ENCODE measurements at regions not wholly inside any gene's neighbourhood (a gene's known extent, or its start where the extent isn't known, plus 50 kb on each side); places are given as distances from the start of the nearest gene placed in this dataset.
"Not testable (repeated sequence)": the region's sequence is repeated elsewhere in the genome, so short reads cannot be mapped to it uniquely, and the experiment has no call there.

DNA sequence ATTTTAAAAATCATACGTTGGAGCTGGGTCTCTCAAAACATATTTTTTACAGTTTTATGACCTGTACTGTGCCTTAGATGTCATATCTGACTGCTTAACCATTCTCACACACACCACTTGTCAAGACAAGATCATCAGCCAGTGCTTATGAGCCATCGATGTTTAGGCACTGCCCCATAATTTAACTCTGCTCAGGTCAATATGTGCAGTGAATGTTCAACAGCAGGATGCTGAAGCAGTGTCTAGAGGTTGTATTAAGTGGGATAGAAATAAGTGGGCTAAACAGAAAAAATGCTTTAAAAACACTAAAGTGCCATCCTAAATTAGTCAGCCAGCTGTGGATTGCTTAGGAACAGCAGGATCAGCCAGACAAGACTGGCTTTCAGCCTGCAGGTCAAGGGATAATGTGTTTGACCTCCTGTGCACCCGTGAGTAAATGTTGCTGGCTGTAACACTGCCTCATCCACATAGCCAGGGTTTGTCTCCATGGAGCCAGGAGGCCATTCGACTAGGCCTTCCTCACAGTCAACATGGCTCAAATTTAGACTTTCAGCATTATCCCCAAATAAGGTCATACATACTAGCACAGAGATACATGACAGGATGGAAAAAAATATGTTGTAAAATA is 139.0 kb upstream of the NXPH2 start:
- no peak for DNase-seq

DNA sequence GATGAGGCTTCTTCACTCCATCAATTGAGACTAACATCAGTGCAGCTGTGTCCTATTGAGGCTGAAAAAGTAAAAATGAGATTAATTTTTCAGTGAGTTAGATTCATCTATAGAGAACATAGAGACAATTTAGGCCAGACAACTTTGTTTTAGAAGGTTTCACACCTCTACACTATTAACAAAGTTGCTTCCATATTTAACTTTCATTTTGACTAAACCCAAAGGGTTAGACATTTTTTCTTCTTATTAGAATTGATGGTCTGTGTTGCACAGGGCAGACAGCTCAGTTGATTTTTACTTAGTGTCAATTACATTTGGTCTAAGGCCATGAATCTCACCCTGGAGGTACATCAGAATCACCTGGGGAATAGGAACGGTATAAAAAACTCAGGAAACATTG is 130.2 kb upstream of the NXPH2 start:
- DNase-seq = no peak

DNA sequence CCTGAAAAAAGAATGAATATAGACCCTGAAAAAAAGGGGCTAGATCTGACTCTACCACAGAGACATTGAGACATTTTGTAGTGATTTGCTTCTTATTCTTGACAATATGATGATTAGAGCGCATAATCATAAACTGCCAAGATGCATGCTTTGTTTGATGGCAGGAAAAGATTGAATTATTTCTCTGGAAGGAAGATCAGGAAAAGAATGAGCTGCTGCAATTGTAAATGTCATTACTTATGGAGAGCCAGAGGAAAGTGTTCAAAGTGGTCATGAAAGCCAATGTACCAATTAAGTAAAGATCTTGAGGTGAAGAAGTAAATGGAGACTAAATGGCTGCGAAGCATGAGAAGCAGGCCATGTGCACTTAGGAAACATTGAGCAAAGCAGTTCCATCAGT is 126.4 kb upstream of the NXPH2 start:
- DNase-seq = no peak

DNA sequence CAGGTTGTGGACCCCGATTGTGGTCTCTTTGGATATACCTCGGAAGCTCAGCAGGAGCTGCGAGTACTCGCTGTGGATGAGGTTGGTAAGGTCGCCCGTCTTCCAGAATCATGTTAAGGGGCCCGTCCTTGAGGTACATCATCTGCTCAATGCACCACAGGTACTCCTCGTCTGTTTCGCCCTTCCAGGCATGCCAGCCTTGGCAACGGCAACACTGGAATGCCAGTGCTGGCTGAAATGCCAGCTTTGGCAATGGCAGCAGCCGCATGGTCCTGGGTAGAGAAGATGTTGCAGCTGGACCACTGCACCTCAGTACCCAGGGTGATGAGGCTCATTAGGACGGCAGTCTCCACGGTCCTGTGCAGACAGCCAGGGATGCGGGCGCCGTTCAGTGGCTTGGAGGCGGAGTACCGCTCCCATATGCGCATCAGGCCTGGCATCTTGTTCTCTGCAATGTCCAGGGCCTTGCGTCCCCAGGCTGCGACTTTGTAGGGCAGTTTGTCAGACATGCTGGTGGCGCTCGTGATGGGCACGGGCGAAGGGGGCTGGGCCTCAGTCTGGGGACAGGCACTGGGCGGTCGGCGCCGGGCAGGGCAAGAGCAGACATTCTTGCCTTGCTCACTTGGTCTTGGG is 122.2 kb upstream of the NXPH2 start:
- DNase-seq = no peak

DNA sequence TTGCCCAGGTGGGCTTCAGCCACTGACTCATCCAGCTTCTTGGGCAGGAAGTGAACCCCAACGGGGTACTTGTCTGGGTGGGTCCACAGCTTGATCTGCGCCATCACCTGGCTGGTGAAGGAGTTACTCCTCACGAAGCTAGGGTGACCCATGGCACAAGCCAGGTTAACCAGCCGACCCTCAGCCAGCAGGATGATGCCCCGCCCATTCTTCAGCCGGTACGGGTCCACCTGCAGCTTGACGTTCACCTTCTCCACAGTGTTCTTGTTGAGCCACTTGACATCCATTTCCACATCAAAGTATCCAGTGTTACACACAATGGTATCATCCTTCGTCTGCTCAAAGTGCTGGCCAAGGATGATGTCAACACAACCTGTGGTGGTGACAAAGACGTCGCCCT is 121.3 kb upstream of the NXPH2 start:
- DNase-seq = no peak

DNA sequence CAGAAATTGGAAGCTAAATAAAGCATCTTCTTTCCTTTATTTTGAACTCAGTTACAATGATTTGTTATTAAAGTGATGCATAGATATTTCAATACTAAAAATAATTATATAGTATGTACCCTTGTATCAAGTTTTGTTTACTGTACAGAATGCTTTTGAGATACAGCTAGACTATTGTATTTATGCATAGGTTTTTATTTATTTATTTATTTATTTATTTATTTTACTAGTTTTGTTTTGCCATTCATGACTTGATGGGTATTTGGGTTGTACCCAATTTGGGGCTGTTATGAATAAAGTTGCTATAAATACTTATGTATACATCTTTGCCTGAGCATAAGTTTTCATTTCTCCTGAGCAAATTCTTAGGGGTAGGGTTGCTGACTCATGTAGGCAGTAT is 118.7 kb upstream of the NXPH2 start:
- no peak for DNase-seq

DNA sequence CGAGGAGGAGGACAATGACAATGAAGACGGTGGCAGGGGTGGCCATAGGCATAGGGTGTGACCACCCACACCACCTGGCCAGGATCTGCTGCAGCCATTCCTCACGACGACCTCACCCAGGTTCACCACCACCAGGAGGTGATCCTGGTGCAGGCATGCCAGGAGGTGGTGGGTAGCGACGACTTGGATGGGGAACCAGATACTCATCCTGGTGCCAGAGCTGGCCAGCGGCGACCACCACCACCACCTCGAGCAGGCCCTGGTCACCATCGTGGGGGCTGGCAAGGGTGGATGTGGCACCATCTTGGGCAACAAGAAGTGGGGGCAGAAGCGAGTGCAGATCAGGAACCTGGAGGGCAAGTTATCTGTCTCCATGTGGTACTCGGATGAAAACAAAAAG is 117.1 kb upstream of the NXPH2 start:
- DNase-seq = no peak

DNA sequence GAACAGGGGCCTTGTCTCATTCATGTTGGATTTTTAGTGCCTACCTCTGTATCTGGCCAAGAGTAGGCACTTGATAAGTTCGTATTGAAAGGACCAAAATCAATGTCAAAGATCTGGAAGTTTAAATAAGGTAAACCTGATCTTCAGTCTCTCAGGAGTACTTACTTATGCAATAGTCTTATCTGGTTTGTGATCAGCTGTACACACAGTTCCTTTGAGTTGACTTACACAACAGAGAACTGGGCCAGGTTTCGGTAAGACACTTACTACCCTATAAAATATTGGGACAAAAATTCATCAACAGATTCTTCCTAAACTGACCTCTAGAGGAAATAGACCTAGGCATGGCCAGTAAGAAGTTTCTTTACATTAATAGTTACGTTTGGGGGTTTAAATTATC is 113.6 kb upstream of the NXPH2 start:
- no peak for DNase-seq

DNA sequence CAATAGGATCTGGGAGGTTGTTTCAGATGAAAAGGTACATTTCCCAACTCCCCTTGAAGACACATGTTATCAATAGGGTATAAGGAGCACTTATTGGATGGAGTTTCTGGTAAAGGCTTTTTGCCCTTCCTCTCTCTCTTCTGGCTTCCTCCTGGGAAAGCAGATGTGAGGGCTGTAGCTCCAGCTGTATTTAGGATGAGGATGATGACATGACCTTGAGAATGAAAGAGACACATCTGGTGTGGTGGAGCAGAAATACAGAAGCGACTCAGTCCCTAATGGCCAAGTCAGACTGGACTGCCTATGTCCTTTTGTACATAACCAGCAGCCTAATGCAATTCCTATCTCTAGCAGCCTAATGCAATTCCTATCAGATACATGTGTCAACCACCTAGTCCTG is 100.9 kb upstream of the NXPH2 start:
- no peak for DNase-seq

DNA sequence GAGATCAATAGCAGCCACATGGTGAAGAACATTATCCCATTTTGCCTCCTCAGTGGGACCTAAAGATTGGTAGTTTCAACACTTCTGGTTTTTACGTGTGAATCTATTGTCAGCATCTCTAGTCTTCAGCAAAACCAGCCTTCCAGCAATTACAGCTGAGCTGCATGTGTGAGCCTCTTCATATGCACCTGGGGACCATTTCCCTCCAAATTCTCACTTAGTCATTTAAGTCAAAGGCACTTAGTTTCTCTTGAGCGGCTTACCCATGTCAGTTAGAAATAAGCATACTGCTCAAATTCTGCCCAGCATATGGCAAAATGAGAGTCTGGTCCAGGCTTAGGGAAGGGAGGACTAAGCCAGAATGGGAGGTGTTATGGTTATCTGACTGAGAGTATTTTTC is 99.7 kb upstream of the NXPH2 start:
- no peak for DNase-seq

DNA sequence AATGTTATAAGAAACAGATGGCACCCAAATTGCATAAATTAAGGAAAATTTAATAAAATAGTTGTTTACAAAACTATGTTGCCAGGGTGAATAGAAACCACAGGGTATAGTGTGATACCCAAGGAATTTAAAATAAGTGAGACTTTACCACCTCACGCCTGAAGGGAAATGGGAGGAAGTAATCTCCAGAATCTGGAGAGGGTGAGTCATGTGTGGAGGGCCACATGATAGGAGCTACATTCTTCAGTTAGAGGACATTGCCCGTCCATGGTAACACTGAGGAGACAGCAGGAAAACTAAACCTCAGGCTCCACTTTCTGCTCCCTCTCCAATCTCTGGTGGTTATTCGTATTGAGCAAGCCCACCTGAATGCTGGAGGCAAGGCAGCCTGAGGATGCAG is 97.2 kb upstream of the NXPH2 start:
- no peak for DNase-seq

DNA sequence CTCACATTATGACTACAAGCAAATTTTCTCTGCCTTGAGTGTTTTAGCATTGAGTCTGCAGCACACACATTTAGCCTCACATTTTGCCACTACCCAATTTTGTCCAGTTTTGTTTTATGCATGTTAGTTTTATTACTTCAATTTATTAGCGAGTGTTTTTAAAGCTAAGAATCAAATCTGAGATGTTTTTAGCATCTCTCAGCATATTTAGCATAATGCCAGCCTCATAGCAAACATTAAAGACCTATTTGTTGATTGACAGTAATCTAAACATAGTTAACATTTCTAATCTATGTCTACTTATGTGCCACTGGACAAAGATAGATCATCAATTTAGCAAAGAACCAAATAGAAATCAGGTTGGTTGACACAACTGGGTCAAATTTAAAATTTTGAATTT is 94.1 kb upstream of the NXPH2 start:
- no peak for DNase-seq

DNA sequence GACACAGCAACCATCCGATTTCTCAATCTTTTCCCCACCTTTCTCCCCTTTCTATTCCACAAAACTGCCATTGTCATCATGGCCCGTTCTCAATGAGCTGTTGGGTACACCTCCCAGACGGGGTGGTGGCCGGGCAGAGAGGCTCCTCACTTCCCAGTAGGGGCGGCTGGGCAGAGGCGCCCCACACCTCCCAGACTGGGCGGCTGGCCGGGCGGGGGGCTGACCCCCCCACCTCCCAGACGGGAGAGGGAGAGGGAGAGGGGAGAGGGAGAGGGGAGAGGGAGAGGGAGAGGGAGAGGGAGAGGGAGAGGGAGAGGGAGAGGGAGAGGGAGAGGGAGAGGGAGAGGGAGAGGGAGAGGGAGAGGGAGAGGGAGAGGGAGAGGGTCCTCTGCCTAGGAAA is 91.9 kb upstream of the NXPH2 start:
- DNase-seq = not testable (repeated sequence)

DNA sequence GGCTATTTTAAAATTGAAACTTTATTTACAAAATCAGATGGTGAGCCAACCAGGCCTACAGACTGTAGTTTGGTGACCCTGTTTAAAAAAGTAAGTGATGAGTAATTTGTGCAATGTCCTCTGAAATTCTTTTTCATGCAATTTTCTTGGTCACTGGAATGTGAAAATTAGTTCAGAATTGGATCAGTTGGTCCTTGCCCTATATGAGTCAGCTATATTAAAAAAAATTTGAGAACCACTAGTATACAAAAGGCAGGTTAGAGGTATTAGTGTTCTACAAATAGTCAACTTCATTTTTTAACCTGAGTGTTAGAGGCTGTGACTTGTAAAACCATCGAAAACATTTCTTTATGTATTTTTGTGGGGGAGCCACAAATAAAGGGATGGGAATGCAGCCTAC is 91.1 kb upstream of the NXPH2 start:
- DNase-seq = no peak

DNA sequence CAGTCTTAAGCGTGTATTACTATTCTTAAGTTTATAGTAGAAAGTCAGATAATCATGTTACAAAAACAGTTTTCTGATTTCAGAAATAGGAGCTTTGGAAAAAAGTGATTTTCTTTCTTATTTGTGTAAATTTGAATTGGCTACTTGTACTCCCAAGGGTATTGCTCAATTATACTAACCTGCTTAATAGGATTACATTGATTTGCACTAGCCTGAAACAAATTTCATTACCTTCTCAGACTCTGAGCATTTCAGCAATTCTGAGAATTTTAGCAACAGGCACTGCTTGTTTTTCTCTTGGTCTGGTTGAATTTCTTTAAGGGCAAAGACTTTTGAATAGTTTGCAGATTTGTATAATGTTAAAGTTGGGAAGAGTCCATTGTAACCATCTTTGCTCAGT is 87.2 kb upstream of the NXPH2 start:
- DNase-seq = no peak

DNA sequence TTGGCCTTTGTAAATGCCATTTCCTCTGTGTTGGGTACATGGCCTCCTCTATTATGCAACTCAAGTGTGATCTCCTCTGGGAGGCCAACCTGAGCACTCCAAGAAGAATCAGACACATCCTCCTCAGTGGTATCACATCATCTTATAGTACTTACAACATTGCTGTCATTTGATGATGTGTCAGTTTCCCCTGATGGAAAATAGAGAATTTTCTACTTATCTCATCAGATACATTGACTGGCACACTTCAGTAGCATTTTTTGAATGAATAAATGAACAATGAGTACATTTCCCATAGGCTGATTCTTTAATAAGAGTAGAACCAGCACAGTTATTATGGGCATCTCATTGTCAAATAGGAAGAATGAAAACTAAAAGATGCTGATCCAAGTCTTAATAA is 86.6 kb upstream of the NXPH2 start:
- no peak for DNase-seq

DNA sequence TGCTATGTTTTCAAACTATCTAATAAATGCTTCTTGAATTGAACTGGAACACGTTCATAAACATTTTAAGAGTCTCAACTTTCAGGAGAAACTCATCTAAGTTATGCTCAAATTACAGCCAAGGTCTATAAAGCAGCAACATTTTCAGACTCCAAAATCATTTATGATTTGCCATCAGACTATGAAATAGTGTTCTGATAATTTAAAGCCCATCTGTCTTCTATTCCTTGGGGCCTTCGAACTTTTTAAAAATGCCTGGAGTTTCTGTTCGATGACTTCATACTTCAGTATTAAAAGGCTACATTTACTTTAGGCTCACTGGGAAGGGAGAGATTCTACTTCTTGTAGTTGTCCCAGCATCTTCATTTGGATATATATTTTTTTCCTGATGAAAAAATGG is 73.6 kb upstream of the NXPH2 start:
- peak; percentile 14 for DNase-seq

DNA sequence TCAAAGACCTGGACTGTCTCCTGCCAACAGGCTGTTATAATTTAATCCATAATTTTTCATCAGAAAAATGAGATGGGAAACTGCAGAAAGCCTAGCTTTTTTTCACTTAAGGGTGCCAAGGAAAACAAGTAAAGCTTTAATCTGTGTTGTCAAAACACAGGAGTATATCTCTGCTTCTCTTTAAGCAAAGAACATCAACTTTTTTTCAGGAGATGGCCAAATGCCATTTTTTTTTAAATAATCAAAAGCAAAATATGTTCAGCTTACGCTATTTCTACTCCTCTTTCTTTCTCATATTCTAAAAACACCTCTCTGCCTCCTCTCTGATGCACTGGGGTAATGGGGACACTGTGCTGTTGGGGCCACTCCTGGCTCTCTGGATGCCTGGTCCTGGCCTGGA is 73.1 kb upstream of the NXPH2 start:
- no peak for DNase-seq

DNA sequence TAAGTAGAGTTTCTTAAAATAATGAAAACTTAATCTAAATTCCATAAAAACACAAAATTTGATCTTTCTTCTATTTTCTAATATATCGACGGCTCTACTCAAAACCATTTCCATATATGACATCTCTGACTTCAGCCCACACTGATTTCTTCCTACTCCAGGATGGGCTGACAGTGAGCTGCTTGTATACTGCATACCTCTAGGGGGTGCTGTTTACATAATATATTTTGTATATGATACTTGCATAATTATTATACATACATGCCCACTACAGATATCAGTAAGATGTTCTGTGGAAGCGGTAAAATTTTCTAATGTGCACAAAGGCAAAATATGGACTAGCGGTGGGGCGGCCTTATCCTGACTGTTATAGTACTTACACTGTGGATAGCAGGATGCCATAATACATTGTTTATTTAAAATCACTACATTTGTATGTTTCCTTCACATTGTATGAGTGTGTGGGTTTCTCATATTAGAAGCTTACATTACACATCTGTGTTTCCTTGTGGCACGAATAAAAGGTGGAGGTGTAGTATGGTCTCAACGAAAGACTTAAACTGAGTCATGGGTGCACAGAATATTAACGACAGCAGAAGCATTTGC is 66.1 kb upstream of the NXPH2 start:
- peak; percentile 10 for DNase-seq

DNA sequence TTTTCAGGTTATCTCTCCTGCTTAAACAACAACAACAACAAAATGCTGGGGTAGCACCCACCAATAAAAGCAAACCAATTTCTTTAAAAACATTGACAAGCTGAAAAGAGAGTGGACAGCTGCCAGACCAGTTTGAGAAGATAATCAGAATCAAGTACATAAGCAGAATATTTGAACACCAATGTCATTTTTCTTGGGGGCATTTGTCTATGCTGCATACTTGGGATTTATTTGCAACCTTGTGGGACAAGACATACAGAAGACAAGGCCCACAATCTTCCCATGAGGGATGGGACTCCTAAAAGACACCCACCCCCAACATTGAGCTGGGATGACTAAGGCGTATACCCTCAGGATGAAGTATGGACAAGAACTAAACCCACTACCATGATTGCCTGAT is 62.2 kb upstream of the NXPH2 start:
- no peak for DNase-seq

DNA sequence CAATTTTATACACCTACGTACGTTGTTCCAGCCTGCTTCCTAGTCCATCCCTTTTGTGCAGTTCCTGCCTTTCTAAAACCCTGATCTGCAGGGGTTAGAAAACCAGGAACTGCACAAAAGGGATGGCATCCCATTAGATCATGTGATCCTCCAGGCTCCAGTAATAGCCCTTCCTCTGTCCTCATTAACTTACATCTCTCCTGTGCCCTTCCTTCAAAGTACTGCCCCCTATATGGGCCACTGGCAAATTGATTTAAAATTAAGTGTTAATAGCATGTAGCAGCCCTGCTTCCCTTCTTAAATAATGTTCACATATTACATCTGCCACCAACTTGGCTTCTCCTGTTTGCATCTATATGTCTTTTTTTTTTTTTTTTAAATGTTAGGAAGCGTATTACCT is 61.3 kb upstream of the NXPH2 start:
- no peak for DNase-seq

DNA sequence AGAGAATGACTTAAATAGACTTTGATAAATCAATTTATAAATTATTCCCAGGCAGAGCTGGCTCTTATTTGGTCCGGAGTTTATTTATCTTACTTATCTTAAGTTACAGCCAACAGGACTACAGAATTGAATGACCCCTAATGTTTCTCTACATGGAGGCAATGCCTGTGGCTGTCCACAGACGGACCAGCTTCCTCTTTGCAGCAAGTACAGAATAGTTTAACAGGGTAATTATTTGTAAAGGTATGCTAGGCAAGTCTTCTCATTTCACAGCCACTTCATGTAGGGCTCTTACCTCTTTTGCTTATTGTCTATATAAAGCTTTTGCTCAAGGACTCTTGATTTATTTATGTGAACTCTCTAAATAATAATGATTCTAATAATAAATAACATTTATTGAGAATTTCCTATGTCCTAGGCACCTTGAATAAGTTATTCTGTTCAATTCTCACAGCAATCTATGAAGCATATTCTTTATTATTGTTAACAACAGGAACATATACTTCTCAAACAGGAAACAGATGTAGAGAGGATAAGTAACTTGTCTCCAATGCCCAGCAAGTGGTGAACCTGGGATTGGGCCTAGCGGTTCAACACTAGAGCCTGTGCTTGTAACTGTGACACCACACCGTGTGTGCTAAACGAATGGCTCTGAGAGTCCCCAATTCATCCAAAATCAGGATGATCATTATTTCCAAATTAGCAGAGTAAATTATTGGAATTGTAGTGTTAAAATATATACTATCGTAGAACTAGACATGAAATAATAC is 58.8 kb upstream of the NXPH2 start:
- no peak for DNase-seq

DNA sequence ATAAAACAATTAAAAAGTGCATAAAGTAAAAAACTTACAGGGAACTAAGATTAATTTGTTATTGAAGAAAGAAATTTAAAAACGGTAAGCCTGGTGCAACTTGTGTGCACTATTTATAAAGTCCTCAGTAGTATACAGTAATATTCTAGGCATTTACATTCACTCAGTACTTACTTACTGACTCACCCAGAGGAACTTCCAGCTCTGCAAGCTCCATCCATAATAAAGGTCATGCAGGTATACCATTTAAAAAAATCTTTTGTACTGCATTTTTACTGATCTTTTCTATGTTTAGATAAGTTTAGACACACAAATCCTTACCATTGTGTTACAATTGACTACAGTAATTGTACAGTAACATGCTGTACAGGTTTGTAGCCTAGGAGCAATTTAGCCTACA is 51.5 kb upstream of the NXPH2 start:
- DNase-seq = no peak

DNA sequence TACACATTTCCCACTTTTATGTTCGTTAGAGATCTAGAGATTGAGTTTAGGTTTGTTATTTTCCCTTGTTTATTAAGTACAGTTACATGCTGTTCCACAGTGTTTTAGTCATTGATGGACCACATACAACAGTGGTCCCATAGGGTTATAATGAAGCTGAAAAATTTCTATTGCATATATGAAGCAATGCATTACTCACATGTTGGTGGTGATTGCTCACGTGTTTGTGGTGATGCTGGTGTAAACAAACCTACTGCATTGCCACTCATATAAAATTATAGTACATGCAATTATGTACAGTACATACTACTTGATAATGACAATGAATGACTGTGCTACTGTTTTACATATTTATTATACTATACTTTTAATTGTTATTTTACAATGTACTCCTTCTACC is 51.0 kb upstream of the NXPH2 start:
- DNase-seq = no peak

Data from skin of body (tissue), 1 donor.